NCI-H2196 (cell line): ENCODE measurements at regions not wholly inside any gene's neighbourhood (a gene's known extent, or its start where the extent isn't known, plus 50 kb on each side); places are given as distances from the start of the nearest gene placed in this dataset.

Experiments used
- DNase-seq: peaks from one replicate; lab custom pipeline; 2025; ENCODE audit not compliant: unreplicated experiment; lab: John Stamatoyannopoulos, UW

DNA sequence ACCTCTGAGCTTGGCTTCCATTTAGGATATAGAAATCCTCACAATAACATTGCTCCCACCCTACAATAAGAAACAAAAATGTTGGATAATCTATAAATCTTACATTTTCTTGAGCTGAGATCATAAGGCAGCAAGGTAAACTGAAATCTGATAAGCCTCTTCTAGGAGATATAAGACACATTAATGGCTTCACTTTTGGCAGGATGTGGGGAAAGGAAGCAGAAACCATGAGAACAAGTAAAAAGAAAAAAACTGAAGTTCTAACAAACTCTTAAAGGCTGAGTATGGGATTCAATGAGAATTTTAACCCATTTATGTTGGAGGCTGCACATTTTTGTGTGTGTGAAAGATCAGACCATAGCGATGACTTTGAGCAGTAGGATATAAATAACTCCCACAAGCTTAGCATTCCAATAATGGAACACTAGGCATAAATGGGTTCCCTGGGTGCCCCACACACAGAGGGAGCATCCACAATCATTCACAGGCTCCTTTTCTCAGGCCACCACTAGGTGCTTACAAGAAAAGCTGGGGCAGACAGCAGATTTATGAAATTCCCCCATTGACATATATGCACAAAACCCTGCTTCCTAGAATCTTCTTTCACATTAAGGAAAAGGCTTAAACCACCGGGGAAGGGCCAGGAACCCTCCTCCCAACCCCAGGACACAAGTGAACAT lies 564.9 kb upstream of the MGMT start:
- no peak for DNase-seq

DNA sequence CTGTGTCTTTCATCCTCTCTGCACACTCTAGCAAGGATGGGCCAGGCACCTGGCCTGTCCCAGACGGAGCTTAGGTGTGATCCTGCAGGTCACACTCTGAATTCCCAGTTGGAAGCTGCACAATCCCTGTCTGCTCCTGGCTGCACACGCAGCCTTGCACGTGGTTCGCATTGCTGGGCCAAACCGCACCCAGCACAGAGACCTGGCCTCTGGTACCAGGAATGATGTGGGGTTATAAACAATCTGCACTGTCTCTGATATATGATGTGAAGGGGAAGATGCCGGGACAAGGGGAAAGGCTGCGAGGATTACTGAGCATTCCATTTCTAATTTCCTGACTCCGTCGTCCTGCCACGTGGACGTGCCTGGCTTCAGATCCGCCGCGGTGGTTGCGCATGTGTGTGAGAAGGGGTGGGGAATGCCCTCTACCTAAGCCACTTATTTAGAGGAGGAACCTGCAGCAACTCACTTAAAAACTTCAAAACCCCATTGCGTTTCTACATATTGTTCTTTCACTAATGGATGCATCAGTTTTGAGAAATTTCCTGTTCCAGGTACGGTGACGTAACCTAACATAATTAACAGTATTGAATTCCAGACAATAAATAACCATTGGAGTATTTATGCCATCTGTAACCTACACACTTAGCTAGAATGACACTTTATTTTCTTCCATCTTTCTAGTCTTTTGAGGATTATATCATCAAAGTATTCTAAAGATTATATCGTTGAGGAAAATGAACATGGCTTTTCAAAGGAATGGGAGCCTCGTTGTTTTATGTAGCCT lies 559.7 kb upstream of the MGMT start:
- no peak for DNase-seq

DNA sequence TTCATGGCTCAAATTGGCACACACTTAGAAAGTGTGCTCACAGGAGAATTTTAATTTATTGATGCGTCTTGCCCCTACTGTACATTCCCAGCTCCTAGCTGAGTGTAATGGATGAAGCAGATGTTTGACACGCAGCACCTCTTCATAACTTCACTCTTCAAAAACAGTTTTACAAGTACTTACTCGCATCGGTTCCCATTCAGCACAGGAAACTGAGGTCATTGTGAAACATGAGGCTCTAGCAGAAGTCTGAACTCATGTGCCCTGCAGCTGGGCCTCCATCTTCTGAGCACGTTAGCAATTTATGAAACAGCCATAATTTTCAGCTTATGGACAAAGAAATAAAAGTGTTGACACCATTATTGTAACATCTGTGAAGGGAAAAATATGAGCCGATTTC lies 558.9 kb upstream of the MGMT start:
- no peak for DNase-seq

- no peak for DNase-seq
Observed at GRCh38 chr10:128908499-128908898, 558.5 kb upstream of the MGMT start.

- DNase-seq: no peak
Observed at GRCh38 chr10:128912568-128913311, 554.3 kb upstream of the MGMT start.

GRCh38 chr10:128914681-128915080 lies 552.4 kb upstream of the MGMT start:
- DNase-seq: no peak

DNA sequence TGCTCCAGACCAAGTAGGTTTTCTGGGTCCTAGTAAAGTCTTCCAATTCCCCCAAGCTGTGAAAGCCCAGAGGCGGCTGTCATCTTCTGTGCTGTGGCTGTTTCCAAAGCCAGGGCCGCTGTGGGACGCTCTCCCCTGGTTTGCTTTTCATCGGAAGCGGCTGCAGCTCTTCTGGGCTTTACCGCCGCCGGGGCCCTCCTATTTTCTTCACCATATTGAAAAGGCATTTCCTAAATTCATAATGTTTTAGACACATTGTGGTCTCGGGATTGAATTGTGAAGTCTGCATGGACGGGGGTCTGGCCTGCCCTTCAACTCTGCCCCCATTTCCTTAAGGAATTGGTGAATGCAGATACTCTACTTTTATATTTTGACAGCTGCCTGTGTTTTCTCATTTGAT lies 551.4 kb upstream of the MGMT start:
- DNase-seq: no peak

DNA sequence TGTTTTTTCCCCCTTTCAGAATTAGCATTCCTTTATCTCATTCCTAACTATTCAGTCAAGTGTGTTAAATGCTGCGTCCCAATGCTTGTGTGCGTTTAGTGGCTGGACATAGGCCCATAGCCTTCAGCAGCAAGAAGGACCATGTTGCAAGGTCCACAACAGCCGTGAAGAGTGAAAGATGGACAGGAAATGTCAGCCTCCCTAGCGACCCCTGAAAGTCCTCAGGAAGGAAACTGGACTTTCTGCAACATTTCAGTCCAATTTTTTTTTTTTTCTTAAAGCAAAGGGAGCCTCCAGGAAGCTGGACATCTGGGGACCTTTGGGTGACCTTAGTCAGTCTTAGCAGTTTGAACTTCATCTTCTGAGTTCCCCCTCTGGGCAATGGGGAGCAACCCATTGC lies 550.7 kb upstream of the MGMT start:
- no peak for DNase-seq

DNA sequence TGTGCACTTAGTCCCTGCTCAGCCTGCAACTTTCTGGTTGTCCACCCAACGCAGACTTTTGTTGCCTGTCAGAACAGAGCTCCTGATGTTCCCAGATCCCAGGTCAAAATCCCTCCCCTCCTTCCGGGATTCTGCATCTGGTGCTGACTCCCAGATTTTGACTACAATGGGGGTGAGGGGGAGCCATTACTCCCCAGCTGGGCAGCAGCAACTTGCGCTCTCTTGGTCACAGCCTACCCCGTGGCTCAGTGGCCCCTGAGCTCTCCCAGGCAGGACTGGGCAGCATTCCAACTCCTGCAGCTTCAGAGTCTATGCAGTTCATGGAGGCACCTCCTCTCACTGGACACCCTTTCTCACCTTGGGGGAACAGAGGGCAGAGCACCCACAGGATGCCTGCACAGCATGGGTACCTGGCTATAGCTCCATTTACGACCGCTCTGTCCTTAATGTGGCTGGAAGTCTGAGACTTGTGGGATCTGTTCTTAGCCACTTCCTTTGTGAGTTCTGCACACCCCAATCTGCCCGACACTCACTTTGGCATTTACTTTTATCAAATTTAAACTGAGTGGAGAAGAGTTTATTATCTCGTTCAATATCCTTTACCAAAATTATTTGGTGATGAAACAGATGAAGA lies 545.5 kb upstream of the MGMT start:
- DNase-seq: no peak

GRCh38 chr10:128922172-128922571 lies 544.9 kb upstream of the MGMT start:
- no peak for DNase-seq

- DNase-seq: no peak
Observed at GRCh38 chr10:128922619-128923196, 544.3 kb upstream of the MGMT start.

- DNase-seq: no peak
Observed at GRCh38 chr10:128924918-128925317, 542.1 kb upstream of the MGMT start.

GRCh38 chr10:128926711-128927110 lies 540.3 kb upstream of the MGMT start:
- DNase-seq: no peak

- no peak for DNase-seq
Observed at GRCh38 chr10:128927497-128928161, 539.4 kb upstream of the MGMT start.

DNA sequence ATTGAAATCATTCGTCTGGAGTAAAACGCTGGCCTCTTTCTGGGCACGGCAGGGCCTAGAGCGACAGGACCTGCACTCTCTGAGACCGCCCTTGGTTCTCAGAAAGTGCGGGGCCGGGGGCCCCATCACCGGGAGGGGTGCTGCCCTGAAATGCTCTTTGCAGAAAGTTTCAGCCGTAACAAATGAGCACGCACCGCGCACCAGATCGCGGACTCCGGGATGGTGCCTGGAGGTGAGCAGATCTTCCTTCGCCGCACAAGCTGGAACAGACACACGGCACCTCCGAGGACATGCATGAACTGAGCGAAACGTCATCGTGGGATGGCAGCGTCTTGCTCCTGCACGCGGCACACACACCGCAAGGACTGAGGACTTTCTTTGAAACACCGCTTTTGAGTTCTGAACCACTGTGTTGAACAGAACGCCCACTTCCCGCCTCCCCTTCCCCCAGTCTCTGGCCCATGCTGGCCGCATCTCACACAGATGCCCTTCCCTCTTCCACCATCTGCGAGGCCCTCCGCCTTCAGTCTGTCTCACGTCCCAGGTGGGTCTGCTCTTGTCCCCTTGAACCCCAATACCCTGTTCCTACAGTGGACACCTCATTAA lies 538.7 kb upstream of the MGMT start:
- DNase-seq: no peak

DNA sequence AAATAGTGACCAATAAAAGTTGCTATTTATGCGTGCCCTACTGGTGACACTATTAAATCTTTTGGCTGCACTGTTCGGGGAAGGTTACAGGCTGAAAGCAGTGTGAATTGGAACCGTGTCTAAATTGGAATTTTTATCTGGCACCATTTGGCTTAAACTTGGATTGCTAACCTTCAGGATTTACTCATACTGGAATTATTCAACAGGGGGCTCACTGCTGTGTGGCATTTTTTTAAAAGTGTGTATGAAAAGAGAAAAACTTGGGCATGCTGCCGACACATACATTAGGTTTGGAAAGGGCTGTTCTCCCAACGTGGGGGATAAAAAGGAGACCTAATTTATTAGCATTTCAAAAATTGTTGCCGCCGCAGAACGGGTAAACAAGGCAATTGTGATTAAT lies 537.9 kb upstream of the MGMT start:
- no peak for DNase-seq

- no peak for DNase-seq
Observed at GRCh38 chr10:128929767-128930166, 537.3 kb upstream of the MGMT start.

DNA sequence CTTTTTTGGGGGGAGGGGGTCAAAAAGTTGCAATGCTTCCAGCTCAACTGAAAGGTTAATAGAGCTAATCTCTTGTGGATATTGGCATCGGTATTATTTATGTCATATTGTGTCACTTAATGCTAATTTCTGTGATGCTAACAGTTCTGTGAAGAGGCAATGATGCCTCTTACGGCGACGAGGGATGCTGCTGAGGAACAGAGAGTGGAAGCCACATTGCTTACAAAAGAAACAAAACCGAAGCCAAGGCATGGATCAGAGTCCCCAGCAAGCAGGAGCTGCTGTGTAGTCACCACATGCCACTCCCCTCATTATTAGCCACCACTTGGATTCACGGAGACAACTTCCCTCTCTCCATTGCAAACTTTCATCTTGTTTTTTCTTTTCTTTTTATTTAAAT lies 536.5 kb upstream of the MGMT start:
- no peak for DNase-seq

DNA sequence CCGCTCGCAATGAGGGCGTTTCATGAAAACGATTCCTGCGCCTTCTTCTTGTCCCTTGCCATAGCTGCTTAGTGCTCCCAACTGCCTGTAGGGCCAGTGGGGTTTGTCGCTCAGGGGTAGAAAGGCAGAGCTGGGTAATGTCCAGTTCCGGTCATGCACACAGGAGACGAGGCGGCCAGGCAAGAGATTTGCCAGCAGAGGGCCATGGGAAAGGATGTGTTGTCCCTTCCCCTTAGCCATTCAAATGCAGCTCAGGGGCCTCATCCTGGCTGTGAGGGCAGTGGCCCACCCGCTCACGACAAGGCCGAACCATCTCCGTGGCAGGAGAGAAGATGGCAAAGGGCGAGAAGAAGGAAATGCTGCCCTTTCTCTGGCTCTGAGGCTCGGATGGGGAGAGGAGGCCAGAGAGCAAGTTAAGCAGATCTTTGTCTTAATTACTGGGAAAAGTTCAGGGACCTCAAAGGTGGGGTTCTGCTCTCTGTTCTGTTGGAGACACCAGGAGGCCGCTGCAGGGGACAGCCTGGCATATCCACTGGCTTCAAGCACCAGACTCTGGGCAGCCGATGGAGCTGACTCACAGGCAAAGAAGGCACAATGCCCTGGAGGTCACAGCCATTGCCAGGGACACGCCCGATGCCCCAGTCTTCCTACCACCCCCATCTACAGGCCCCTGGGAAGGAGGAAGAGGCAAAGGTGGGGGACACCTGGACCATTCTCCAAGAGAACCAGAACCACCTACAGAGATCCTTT lies 534.8 kb upstream of the MGMT start:
- no peak for DNase-seq

GRCh38 chr10:128934492-128934891 lies 532.5 kb upstream of the MGMT start:
- DNase-seq: no peak
